GM12875 (cell line): ENCODE measurements at regions not wholly inside any gene's neighbourhood (a gene's known extent, or its start where the extent isn't known, plus 50 kb on each side); places are given as distances from the start of the nearest gene placed in this dataset.

Experiments used
- H3K4me3 ChIP-seq: one replicate; pipeline ENCODE4 v1.5.1; 2011; ENCODE audit warnings: low read depth, low read length, control low read depth
- CTCF ChIP-seq: IDR thresholded peaks from 2 replicates; pipeline ENCODE4 v1.5.1; 2011; ENCODE audit warnings: low read depth, mild to moderate bottlenecking, control low read depth, inconsistent platforms, low read length, moderate library complexity, borderline replicate concordance; ENCODE audit not compliant: insufficient read depth

- TF ChIP-seq CTCF = no peak
- H3K4me3 ChIP-seq = no peak overlapping the region
Observed at GRCh38 chr5:107286447-107287098, 384.2 kb downstream of the EFNA5 start.

- TF ChIP-seq CTCF = no peak
- no peak overlapping the region for H3K4me3 ChIP-seq
Observed at GRCh38 chr5:107285772-107286171, 385.0 kb downstream of the EFNA5 start.

- no peak for TF ChIP-seq CTCF
Observed at GRCh38 chr5:107284822-107285525, 385.8 kb downstream of the EFNA5 start.

DNA sequence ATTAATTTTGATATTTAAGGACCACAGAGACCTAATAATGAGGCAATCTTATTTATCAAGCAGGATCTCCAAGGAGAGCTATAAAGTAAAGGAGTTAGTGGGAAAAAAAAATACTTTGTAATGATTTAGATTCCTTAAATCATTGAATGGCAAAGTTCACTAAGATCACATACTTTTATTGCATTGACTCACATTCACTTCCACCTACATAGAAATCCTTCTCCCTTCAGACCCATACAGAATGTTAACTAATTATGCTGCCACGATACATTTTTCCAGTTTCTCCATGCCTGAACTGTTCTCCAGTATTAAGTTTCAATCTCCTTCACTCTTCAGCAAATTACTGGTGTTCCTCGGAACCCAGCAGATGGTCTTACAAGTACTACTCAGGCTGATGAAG, 388.7 kb downstream of the EFNA5 start:
- TF ChIP-seq CTCF = no peak
- H3K4me3 ChIP-seq = no peak overlapping the region

More at GRCh38 chr5:107284822-107285525, 385.8 kb downstream of the EFNA5 start:
- no peak overlapping the region for H3K4me3 ChIP-seq

DNA sequence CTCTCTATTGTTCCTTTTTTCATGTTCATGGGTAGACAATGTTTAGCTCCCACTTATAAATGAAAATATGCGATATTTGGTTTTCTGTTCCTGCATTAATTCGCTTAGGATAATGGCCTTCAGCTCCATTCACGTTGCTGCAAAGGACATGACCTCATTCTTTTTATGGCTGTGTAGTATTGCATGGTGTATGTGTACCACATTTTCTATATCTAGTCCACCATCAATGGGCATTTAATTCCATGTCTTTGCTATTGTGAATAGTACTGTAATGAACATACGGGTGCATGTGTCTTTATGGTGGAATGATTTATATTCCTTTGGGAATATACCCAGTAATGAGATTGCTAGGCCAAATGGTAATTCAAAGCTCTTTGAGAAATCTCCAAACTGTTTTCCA, 392.0 kb downstream of the EFNA5 start:
- TF ChIP-seq CTCF = no peak

DNA sequence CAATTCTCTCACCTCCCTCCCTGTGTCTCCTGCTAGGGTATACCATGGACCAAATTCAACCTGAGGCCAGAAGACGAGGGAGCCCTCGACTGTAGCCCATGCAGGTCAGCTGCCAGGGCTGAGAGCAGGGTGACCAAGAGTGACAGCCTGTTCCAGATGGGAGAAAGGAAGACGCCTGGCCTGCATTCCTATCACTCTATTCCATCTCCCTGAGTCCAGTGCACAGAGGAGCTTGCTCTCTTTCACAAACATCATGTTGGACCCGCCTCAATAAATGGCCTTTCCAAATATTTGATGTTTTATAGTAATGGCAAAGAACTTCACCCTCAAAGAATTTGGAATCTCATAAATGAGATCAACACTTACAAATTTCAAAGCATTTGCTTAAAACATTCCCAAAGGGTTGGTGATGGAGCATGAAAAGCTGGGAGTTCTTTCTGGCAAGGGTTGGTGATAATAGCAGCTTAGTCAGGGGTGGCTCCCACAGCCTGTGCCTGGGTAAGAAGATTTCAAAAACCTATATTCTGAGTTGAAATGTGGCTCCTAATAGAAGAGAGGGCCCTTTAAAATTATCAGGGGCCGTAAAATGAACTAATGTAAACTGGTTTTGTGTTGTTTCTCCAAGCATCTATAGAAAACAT, 393.1 kb downstream of the EFNA5 start:
- TF ChIP-seq CTCF = no peak

More for the DNA sequence above, 392.0 kb downstream of the EFNA5 start:
- no peak overlapping the region for H3K4me3 ChIP-seq

GRCh38 chr5:107275333-107275732, 395.4 kb downstream of the EFNA5 start:
- TF ChIP-seq CTCF = no peak
- H3K4me3 ChIP-seq = no peak overlapping the region

More for the DNA sequence above, 393.1 kb downstream of the EFNA5 start:
- H3K4me3 ChIP-seq = no peak overlapping the region
